ENCODE measurements at regions not wholly inside any gene's neighbourhood (a gene's known extent, or its start where the extent isn't known, plus 50 kb on each side); places are given as distances from the start of the nearest gene placed in this dataset.

- TF ChIP-seq CTCF (conservative IDR thresholded peaks at IDR 0.05; ENCODE audit: low read length) (no peak), EZH2phosphoT487 (IDR thresholded peaks at IDR 0.05; ENCODE audit: borderline replicate concordance, low read depth, low read length) (no peak)
These were observed 360.3 kb upstream of the MYT1L start for GRCh38 chr2:2691419-2691818.
